ENCODE measurements at regions not wholly inside any gene's neighbourhood (a gene's known extent, or its start where the extent isn't known, plus 50 kb on each side); places are given as distances from the start of the nearest gene placed in this dataset.

DNA sequence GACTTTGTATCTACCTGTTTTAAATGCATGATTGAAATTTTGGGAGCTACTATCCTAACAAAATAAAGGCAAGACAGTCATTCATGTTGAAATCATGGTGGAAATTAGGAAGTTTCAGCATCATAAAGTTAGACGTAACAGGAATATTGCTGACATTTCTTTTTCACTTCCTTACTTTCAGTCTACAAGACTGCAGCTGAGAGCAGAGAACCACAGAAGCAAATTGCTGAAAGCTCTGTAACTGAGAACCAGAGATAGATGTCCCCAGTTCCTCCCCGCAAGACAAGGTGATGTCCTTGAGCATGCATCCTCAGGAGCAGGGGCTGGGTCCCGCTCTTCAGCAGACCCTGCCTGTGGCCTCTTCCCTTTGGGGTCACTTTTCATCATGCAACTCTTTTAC lies 466.3 kb upstream of the POM121L12 start:
- TF ChIP-seq POLR2A (IDR thresholded peaks at IDR 0.05) = no peak
- TF ChIP-seq, protein P1, sequence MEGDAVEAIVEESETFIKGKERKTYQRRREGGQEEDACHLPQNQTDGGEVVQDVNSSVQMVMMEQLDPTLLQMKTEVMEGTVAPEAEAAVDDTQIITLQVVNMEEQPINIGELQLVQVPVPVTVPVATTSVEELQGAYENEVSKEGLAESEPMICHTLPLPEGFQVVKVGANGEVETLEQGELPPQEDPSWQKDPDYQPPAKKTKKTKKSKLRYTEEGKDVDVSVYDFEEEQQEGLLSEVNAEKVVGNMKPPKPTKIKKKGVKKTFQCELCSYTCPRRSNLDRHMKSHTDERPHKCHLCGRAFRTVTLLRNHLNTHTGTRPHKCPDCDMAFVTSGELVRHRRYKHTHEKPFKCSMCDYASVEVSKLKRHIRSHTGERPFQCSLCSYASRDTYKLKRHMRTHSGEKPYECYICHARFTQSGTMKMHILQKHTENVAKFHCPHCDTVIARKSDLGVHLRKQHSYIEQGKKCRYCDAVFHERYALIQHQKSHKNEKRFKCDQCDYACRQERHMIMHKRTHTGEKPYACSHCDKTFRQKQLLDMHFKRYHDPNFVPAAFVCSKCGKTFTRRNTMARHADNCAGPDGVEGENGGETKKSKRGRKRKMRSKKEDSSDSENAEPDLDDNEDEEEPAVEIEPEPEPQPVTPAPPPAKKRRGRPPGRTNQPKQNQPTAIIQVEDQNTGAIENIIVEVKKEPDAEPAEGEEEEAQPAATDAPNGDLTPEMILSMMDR (IDR thresholded peaks at IDR 0.05) = no peak

Measured in body of pancreas (tissue), 4 donors.